IMR-90 (cell line): ENCODE measurements at regions not wholly inside any gene's neighbourhood (a gene's known extent, or its start where the extent isn't known, plus 50 kb on each side); places are given as distances from the start of the nearest gene placed in this dataset.
A peak's percentile ranks its signal among the peaks of the same experiment; 100 is the strongest.

Experiments
- ATAC-seq: fragments of 200-7000 bp; cut with Tn5 transposase; 2 replicates; pipeline ENCODE4 v1.9.1; 2020; ENCODE audit warnings: low read depth, mild to moderate bottlenecking, moderate library complexity
- BruUV-seq: library from RNA; stranded (reverse); fragments of 400-500 nt; replicated peaks from 2 replicates; lab custom pipeline; 2021; lab: Mats Ljungman, UMichigan
- CTCF ChIA-PET: fragments of 300-600 bp; formaldehyde crosslinking; extraction: SDS; loops from one replicate; lab custom pipeline; 2021; ENCODE audit warnings: antibody characterized with exemption; lab: Yijun Ruan, JAX
- POLR2A ChIA-PET: fragments of 300-600 bp; sonication (Branson Sonifier 250); formaldehyde crosslinking; loops from one replicate; lab custom pipeline; 2022; ENCODE audit warnings: antibody characterized with exemption; ENCODE audit not compliant: unreplicated experiment; lab: Charles Lee
- DNase-seq: peaks from one replicate; pipeline ENCODE4 v3.0.0; 2013
- H2AFZ ChIP-seq: replicated peaks from 2 replicates; pipeline ENCODE3; 2013; ENCODE audit warnings: low read length, mild to moderate bottlenecking; ENCODE audit not compliant: poor library complexity
- H2AK5ac ChIP-seq: 2 replicates; pipeline ENCODE4 v1.6.1; 2013; ENCODE audit warnings: low read depth, low read length, inconsistent platforms
- H2AK9ac ChIP-seq: replicated peaks from 2 replicates; pipeline ENCODE3; 2013; ENCODE audit warnings: mild to moderate bottlenecking, low read depth, low read length, moderate library complexity; ENCODE audit not compliant: poor library complexity
- H2BK120ac ChIP-seq: 2 replicates; pipeline ENCODE4 v1.6.1; 2013; ENCODE audit warnings: low read depth, low read length, inconsistent platforms
- H2BK15ac ChIP-seq: 3 replicates; pipeline ENCODE4 v1.6.1; 2013; ENCODE audit warnings: low read depth, low read length, inconsistent platforms
- H2BK20ac ChIP-seq: 2 replicates; pipeline ENCODE4 v1.6.1; 2013; ENCODE audit warnings: low read depth, mild to moderate bottlenecking, inconsistent platforms, low read length, moderate library complexity
- H2BK5ac ChIP-seq: 2 replicates; pipeline ENCODE4 v1.6.1; 2013; ENCODE audit warnings: mild to moderate bottlenecking, low read depth, low read length, inconsistent platforms; ENCODE audit not compliant: poor library complexity, severe bottlenecking
- H3K14ac ChIP-seq: replicated peaks from 2 replicates; pipeline ENCODE4 v1.6.1; 2013; ENCODE audit warnings: low read depth, low read length, inconsistent platforms
- H3K18ac ChIP-seq: 2 replicates; pipeline ENCODE4 v1.6.1; 2013; ENCODE audit warnings: low read depth, low read length, control low read depth
- H3K23ac ChIP-seq: 2 replicates; pipeline ENCODE4 v1.6.1; 2013; ENCODE audit warnings: low read depth, low read length, inconsistent platforms
- H3K27ac ChIP-seq: 2 replicates; pipeline ENCODE4 v1.5.1; 2013; ENCODE audit warnings: mild to moderate bottlenecking, control low read depth, low read length; ENCODE audit not compliant: insufficient read depth
- H3K27me3 ChIP-seq: 2 replicates; pipeline ENCODE4 v1.6.1; 2013; ENCODE audit warnings: low read length; ENCODE audit not compliant: control insufficient read depth, insufficient read depth
- H3K36me3 ChIP-seq: 2 replicates; pipeline ENCODE4 v1.6.1; 2013; ENCODE audit warnings: low read length, mixed read lengths; ENCODE audit not compliant: control insufficient read depth, insufficient read depth
- H3K4ac ChIP-seq: 2 replicates; pipeline ENCODE4 v1.6.1; 2013; ENCODE audit warnings: low read depth, low read length, inconsistent platforms
- H3K4me1 ChIP-seq: 2 replicates; pipeline ENCODE4 v1.6.1; 2013; ENCODE audit warnings: low read length, mixed read lengths; ENCODE audit not compliant: control insufficient read depth, insufficient read depth
- H3K4me2 ChIP-seq: 2 replicates; pipeline ENCODE4 v1.6.1; 2013; ENCODE audit warnings: low read depth, mild to moderate bottlenecking, control low read depth, low read length, moderate library complexity
- H3K4me3 ChIP-seq: 2 replicates; pipeline ENCODE4 v1.5.1; 2013; ENCODE audit warnings: low read depth, mild to moderate bottlenecking, control low read depth, low read length, moderate library complexity; ENCODE audit not compliant: insufficient read depth
- H3K56ac ChIP-seq: 2 replicates; pipeline ENCODE4 v1.6.1; 2013; ENCODE audit warnings: low read length, inconsistent platforms; ENCODE audit not compliant: insufficient read depth; ENCODE audit errors: extremely low read depth
- H3K79me1 ChIP-seq, 2 experiments: 2 replicates each; pipeline ENCODE4 v1.6.1; 2013; ENCODE audit warnings: low read length in 2 of 2, inconsistent platforms in 1 of 2, low read depth in 1 of 2
- H3K9ac ChIP-seq: 2 replicates; pipeline ENCODE4 v1.6.1; 2013; ENCODE audit warnings: low read depth, low read length, control low read depth
- H3K9me1 ChIP-seq: 2 replicates; pipeline ENCODE4 v1.6.1; 2013; ENCODE audit warnings: low read length, inconsistent platforms; ENCODE audit not compliant: insufficient read depth
- H3K9me3 ChIP-seq: 2 replicates; pipeline ENCODE4 v1.6.1; 2013; ENCODE audit warnings: low read length; ENCODE audit not compliant: control insufficient read depth, insufficient read depth
- H4K20me1 ChIP-seq: 2 replicates; pipeline ENCODE4 v1.6.1; 2013; ENCODE audit warnings: low read length, inconsistent platforms; ENCODE audit not compliant: insufficient read depth
- H4K5ac ChIP-seq: 2 replicates; pipeline ENCODE4 v1.6.1; 2013; ENCODE audit warnings: mild to moderate bottlenecking, low read depth, low read length, control low read depth
- H4K8ac ChIP-seq, 2 experiments: 2 replicates each; pipeline ENCODE4 v1.6.1; 2013; ENCODE audit warnings: low read depth in 2 of 2, low read length in 2 of 2, control low read depth in 1 of 2, inconsistent platforms in 1 of 2
- H4K91ac ChIP-seq: 2 replicates; pipeline ENCODE4 v1.6.1; 2013; ENCODE audit warnings: low read depth, low read length, inconsistent platforms; ENCODE audit not compliant: insufficient read depth
- CEBPB ChIP-seq: IDR thresholded peaks from 2 replicates; pipeline ENCODE4 v1.6.1; 2012; ENCODE audit warnings: low read depth, low read length, improper control_type of control experiment
- CHD1 ChIP-seq: IDR thresholded peaks from 2 replicates; pipeline ENCODE4 v1.6.1; 2012; ENCODE audit warnings: low read depth, low read length, improper control_type of control experiment
- FOS ChIP-seq: fragments of 150-350 bp; IDR thresholded peaks from 2 replicates; pipeline ENCODE4 v1.6.1; 2016; ENCODE audit warnings: low read depth, low read length
- MAFK ChIP-seq: IDR thresholded peaks from 2 replicates; pipeline ENCODE4 v1.6.1; 2012; ENCODE audit warnings: low read depth, low read length, improper control_type of control experiment
- MXI1 ChIP-seq: IDR thresholded peaks from 2 replicates; pipeline ENCODE4 v1.6.1; 2012; ENCODE audit warnings: low read depth, mild to moderate bottlenecking, low read length, moderate library complexity, borderline replicate concordance
- POLR2A ChIP-seq: IDR thresholded peaks from 2 replicates; pipeline ENCODE4 v1.6.1; 2012; ENCODE audit warnings: mild to moderate bottlenecking, low read depth, low read length
- RAD21 ChIP-seq: IDR thresholded peaks from 2 replicates; pipeline ENCODE4 v1.6.1; 2012; ENCODE audit warnings: low read length, improper control_type of control experiment
- RCOR1 ChIP-seq: IDR thresholded peaks from 2 replicates; pipeline ENCODE4 v1.6.1; 2012; ENCODE audit warnings: mild to moderate bottlenecking, low read length, improper control_type of control experiment; ENCODE audit not compliant: insufficient replicate concordance
- RFX5 ChIP-seq: IDR thresholded peaks from 2 replicates; pipeline ENCODE4 v1.8.0; 2012; ENCODE audit warnings: low read depth, mild to moderate bottlenecking, low read length, moderate library complexity
- SMC3 ChIP-seq: fragments of 150-350 bp; IDR thresholded peaks from 2 replicates; pipeline ENCODE4 v1.6.1; 2016; ENCODE audit warnings: low read depth, mild to moderate bottlenecking, antibody characterized with exemption, low read length, moderate library complexity
- WGBS, 2 experiments: methylation state at CpG; one replicate each; pipeline versions ENCODE4 v1.1.5 to v1.1.7; 2013; ENCODE audit warnings: missing lambda C conversion rate in 2 of 2; ENCODE audit not compliant: insufficient read length in 1 of 2; ENCODE audit errors: extremely low coverage in 2 of 2; 5-methylcytosine and 5-hydroxymethylcytosine counted together
- dilution Hi-C: fragments of 300-500 bp; cut with HindIII; formaldehyde crosslinking; loops from one replicate; pipeline ENCODE4 v1.14.3; 2018; ENCODE audit warnings: low sequenced_read_pairs; ENCODE audit not compliant: unreplicated experiment
- in situ Hi-C: fragments of 300-500 bp; cut with MboI; formaldehyde crosslinking; loops from 3 replicates; pipeline ENCODE4 v1.14.3; 2019; ENCODE audit warnings: low sequenced_read_pairs, inconsistent platforms, mixed read lengths
- intact Hi-C: fragments of 100-400 bp; cut with micrococcal nuclease; formaldehyde crosslinking; loops from 2 replicates; pipeline ENCODE4 v1.10.0; 2022
- TF ChIP-seq, protein P1 (sequence below): fragments of 150-350 bp; IDR thresholded peaks from 2 replicates; pipeline ENCODE4 v1.6.1; 2017; ENCODE audit warnings: mild to moderate bottlenecking, antibody characterized with exemption, low read length, low read depth
- TF ChIP-seq, protein P2 (sequence below): fragments of 150-350 bp; IDR thresholded peaks from 2 replicates; pipeline ENCODE4 v1.6.1; 2016; ENCODE audit warnings: low read depth, mild to moderate bottlenecking, low read length, moderate library complexity, borderline replicate concordance

DNA sequence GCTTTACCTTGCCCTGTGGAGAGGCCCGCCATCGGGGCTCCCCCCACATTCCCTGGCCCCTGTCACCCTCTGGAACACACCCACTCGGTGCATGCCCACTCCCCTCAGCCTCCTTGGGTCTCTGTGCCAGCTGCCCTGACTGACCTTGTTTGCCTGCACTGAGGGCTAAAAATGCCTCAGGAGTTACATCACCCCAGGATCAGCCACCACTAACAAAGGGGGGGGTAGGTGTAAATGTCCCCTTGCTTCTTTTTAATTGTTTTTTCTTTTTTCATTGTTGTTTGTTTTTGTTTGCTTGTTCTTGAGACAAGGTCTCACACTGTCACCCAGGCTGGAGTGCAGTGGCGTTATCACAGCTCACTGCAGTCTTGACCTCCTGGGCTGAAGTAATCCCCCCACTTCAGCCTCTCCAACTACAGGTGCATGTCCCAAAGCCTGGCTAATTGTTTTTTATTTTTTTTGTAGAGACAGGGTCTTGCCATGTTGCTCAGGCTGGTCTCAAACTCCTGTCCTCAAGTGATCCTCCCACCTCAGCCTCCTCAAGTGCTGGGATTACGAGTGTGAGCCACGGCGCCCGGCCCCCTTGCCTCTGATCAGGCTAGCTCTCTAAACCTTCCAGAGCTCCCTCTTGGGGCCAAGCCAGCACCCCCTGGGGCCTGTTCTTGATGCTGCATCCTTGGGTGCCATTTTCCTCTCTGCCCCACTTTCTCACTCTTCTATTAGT, 297.1 kb downstream of the UQCRFS1 start:
- Histone ChIP-seq H4K5ac (no peak overlapping the region), H3K4me2 (no peak overlapping the region), H3K9me3 (no peaks in the 10 kb centered on the region), H2BK5ac (no peak overlapping the region), H4K91ac (no peak overlapping the region), H4K8ac (no peak overlapping the region), H3K56ac (no peak overlapping the region), H3K4ac (no peak overlapping the region; the same call in 1 of the 2 replicates), H3K14ac (no peak overlapping the region), H2BK20ac (no peak overlapping the region), H3K79me1 (no peaks in the 10 kb centered on the region), H2AFZ (no peak overlapping the region), H2BK120ac (no peak overlapping the region), H4K20me1 (no peaks in the 10 kb centered on the region), H2BK15ac (no peak overlapping the region), H3K4me1 (peaks cover 4% of the 10 kb centered on the region; the same call in 1 of the 2 replicates), H3K18ac (no peak overlapping the region), H3K27me3 (0 out of 2 replicates have a peak, but pooled peaks cover 1% of the 10 kb centered on the region), H2AK5ac (no peak overlapping the region), H3K36me3 (no peaks in the 10 kb centered on the region), H2AK9ac (no peak overlapping the region), H3K9ac (no peak overlapping the region), H3K27ac (no peak overlapping the region), H3K4me3 (no peak overlapping the region), H3K23ac (no peak overlapping the region), H3K9me1 (no peaks in the 10 kb centered on the region)
- DNase-seq (no peak), ATAC-seq (peak; percentile 37)
- ChIA-PET CTCF (no interaction called here), POLR2A (no interaction called here)
- in situ Hi-C loops, result no loop called here
- intact Hi-C loops, result no loop called here
- TF ChIP-seq MXI1, result no peak
- TF ChIP-seq MAFK, result no peak
- TF ChIP-seq FOS, result no peak
- TF ChIP-seq RFX5, result no peak
- TF ChIP-seq SMC3, result no peak
- TF ChIP-seq, protein P1, sequence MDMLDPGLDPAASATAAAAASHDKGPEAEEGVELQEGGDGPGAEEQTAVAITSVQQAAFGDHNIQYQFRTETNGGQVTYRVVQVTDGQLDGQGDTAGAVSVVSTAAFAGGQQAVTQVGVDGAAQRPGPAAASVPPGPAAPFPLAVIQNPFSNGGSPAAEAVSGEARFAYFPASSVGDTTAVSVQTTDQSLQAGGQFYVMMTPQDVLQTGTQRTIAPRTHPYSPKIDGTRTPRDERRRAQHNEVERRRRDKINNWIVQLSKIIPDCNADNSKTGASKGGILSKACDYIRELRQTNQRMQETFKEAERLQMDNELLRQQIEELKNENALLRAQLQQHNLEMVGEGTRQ, result no peak
- TF ChIP-seq CEBPB, result no peak
- TF ChIP-seq RAD21, result no peak
- TF ChIP-seq, protein P2, sequence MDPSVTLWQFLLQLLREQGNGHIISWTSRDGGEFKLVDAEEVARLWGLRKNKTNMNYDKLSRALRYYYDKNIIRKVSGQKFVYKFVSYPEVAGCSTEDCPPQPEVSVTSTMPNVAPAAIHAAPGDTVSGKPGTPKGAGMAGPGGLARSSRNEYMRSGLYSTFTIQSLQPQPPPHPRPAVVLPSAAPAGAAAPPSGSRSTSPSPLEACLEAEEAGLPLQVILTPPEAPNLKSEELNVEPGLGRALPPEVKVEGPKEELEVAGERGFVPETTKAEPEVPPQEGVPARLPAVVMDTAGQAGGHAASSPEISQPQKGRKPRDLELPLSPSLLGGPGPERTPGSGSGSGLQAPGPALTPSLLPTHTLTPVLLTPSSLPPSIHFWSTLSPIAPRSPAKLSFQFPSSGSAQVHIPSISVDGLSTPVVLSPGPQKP, result no peak
- TF ChIP-seq POLR2A, result no peak
- no peak for TF ChIP-seq CHD1
- no peak for TF ChIP-seq RCOR1
- dilution Hi-C loops, result no loop called here
- no TSS peak for BruUV-seq
- no CpG with 5 or more reads among the region's 8 CpGs for WGBS, 2 experiments
